HG02798 (cell line): ENCODE measurements at regions not wholly inside any gene's neighbourhood (a gene's known extent, or its start where the extent isn't known, plus 50 kb on each side); places are given as distances from the start of the nearest gene placed in this dataset.
"Not testable (repeated sequence)": the region's sequence is repeated elsewhere in the genome, so short reads cannot be mapped to it uniquely, and the experiment has no call there.

Source experiments
- ATAC-seq: cut with Tn5 transposase; IDR thresholded peaks from one replicate; pipeline ENCODE4 v1.9.1; 2021; ENCODE audit warnings: mild to moderate bottlenecking; ENCODE audit not compliant: unreplicated experiment, poor library complexity

GRCh38 chr7:46909601-46910051 is 672.3 kb downstream of the TNS3 start:
- ATAC-seq, result no peak

- ATAC-seq, result no peak
These were observed 673.1 kb downstream of the TNS3 start for GRCh38 chr7:46908770-46909169.

GRCh38 chr7:46904523-46904922 is 677.4 kb downstream of the TNS3 start:
- not testable (repeated sequence) for ATAC-seq

- no peak for ATAC-seq
These were observed 679.4 kb downstream of the TNS3 start for GRCh38 chr7:46902463-46902862.

GRCh38 chr7:46900312-46901263 is 681.3 kb downstream of the TNS3 start:
- ATAC-seq, result no peak

GRCh38 chr7:46897381-46897780 is 684.5 kb downstream of the TNS3 start:
- no peak for ATAC-seq

GRCh38 chr7:46886669-46887374 is 695.1 kb downstream of the TNS3 start:
- no peak for ATAC-seq

GRCh38 chr7:46885167-46885566 is 696.7 kb downstream of the TNS3 start:
- no peak for ATAC-seq

GRCh38 chr7:46881507-46882127 is 700.3 kb downstream of the TNS3 start:
- ATAC-seq, result no peak

GRCh38 chr7:46880508-46881196 is 701.3 kb downstream of the TNS3 start:
- ATAC-seq, result no peak

- ATAC-seq, result no peak
These were observed 702.1 kb downstream of the TNS3 start for GRCh38 chr7:46879783-46880182.

- ATAC-seq, result no peak
These were observed 710.4 kb downstream of the TNS3 start for GRCh38 chr7:46871516-46871915.

- ATAC-seq, result no peak
These were observed 717.2 kb downstream of the TNS3 start for GRCh38 chr7:46864716-46865115.

GRCh38 chr7:46859963-46860475 is 721.9 kb downstream of the TNS3 start:
- ATAC-seq, result no peak

GRCh38 chr7:46855851-46856250 is 726.1 kb downstream of the TNS3 start:
- no peak for ATAC-seq

- ATAC-seq, result no peak
These were observed 726.9 kb downstream of the TNS3 start for GRCh38 chr7:46854958-46855473.

- ATAC-seq, result no peak
These were observed 728.5 kb downstream of the TNS3 start for GRCh38 chr7:46853451-46853850.

- ATAC-seq, result no peak
These were observed 729.1 kb downstream of the TNS3 start for GRCh38 chr7:46852795-46853194.

- ATAC-seq, result no peak
These were observed 731.2 kb downstream of the TNS3 start for GRCh38 chr7:46850563-46851330.
